ENCODE measurements at regions not wholly inside any gene's neighbourhood (a gene's known extent, or its start where the extent isn't known, plus 50 kb on each side); places are given as distances from the start of the nearest gene placed in this dataset.

- DNase-seq (ENCODE audit: low read depth), result no peak
- TF ChIP-seq CTCF (IDR thresholded peaks at IDR 0.05; ENCODE audit: insufficient read depth, low read depth, low read length, missing control alignments), result no peak
- H3K4me3 ChIP-seq (ENCODE audit: low read depth, low read length), result no peak overlapping the region
Observed at GRCh38 chr9:106082621-106083020, 388.3 kb downstream of the TMEM38B start.

- DNase-seq (ENCODE audit: low read depth), result no peak
- TF ChIP-seq CTCF (IDR thresholded peaks at IDR 0.05; ENCODE audit: insufficient read depth, low read depth, low read length, missing control alignments), result no peak
- no peak overlapping the region for H3K4me3 ChIP-seq (ENCODE audit: low read depth, low read length)
Observed at GRCh38 chr9:106084702-106085101, 390.4 kb downstream of the TMEM38B start.

- no peak overlapping the region for H3K4me3 ChIP-seq (ENCODE audit: low read depth, low read length)
- no peak for TF ChIP-seq CTCF (IDR thresholded peaks at IDR 0.05; ENCODE audit: insufficient read depth, low read depth, low read length, missing control alignments)
- DNase-seq (ENCODE audit: low read depth), result no peak
Observed at GRCh38 chr9:106085479-106085878, 391.1 kb downstream of the TMEM38B start.

- H3K4me3 ChIP-seq (ENCODE audit: low read depth, low read length), result no peak overlapping the region
- no peak for DNase-seq (ENCODE audit: low read depth)
- TF ChIP-seq CTCF (IDR thresholded peaks at IDR 0.05; ENCODE audit: insufficient read depth, low read depth, low read length, missing control alignments), result no peak
Observed at GRCh38 chr9:106092083-106092482, 397.7 kb downstream of the TMEM38B start.

GRCh38 chr9:106102821-106103220, 408.5 kb downstream of the TMEM38B start:
- TF ChIP-seq CTCF (IDR thresholded peaks at IDR 0.05; ENCODE audit: insufficient read depth, low read depth, low read length, missing control alignments), result no peak
- H3K4me3 ChIP-seq (ENCODE audit: low read depth, low read length), result no peak overlapping the region
- DNase-seq (ENCODE audit: low read depth), result no peak

- H3K4me3 ChIP-seq (ENCODE audit: low read depth, low read length), result no peak overlapping the region
- TF ChIP-seq CTCF (IDR thresholded peaks at IDR 0.05; ENCODE audit: insufficient read depth, low read depth, low read length, missing control alignments), result no peak
- DNase-seq (ENCODE audit: low read depth), result no peak
Observed at GRCh38 chr9:106104887-106105286, 410.5 kb downstream of the TMEM38B start.

GRCh38 chr9:106106396-106106795, 412.1 kb downstream of the TMEM38B start:
- no peak for TF ChIP-seq CTCF (IDR thresholded peaks at IDR 0.05; ENCODE audit: insufficient read depth, low read depth, low read length, missing control alignments)
- DNase-seq (ENCODE audit: low read depth), result no peak
- H3K4me3 ChIP-seq (ENCODE audit: low read depth, low read length), result no peak overlapping the region

Measured in GM12865 (cell line).